H1 (cell line): ENCODE measurements at regions not wholly inside any gene's neighbourhood (a gene's known extent, or its start where the extent isn't known, plus 50 kb on each side); places are given as distances from the start of the nearest gene placed in this dataset.

Experiments
- CTCF ChIA-PET: fragments of 300-600 bp; sonication (Branson Sonifier 250); formaldehyde crosslinking; loops from one replicate; lab custom pipeline; 2021; ENCODE audit not compliant: partially characterized antibody; lab: Charles Lee
- POLR2A ChIA-PET: fragments of 300-600 bp; sonication (Branson Sonifier 250); formaldehyde crosslinking; loops from one replicate; lab custom pipeline; 2021; ENCODE audit warnings: inconsistent platforms; ENCODE audit not compliant: partially characterized antibody; lab: Charles Lee
- DNase-seq, 2 experiments: peaks; one replicate each; pipeline versions ENCODE4 v3.0.0 to v3.0.0-alpha.2; 2010 to 2022; ENCODE audit warnings: low spot score in 2 of 2, low read depth in 1 of 2, mixed read lengths in 1 of 2
- FAIRE-seq: peaks from 2 replicates; lab custom pipeline; 2011; peaks lifted over from hg19 to GRCh38; lab: Jason Lieb, UNC
- H2AFZ ChIP-seq: 2 replicates; pipeline ENCODE4 v1.8.1; 2012; ENCODE audit warnings: low read length, inconsistent platforms
- H2AK5ac ChIP-seq: 2 replicates; pipeline ENCODE4 v1.6.1; 2013; ENCODE audit warnings: low read depth, low read length
- H2BK120ac ChIP-seq: replicated peaks from 2 replicates; pipeline ENCODE3; 2013; ENCODE audit warnings: low read depth, low read length, inconsistent platforms
- H2BK12ac ChIP-seq: 2 replicates; pipeline ENCODE4 v1.6.1; 2013; ENCODE audit warnings: low read depth, low read length
- H2BK15ac ChIP-seq: 2 replicates; pipeline ENCODE4 v1.6.1; 2013; ENCODE audit warnings: low read length
- H2BK20ac ChIP-seq: 2 replicates; pipeline ENCODE4 v1.6.1; 2013; ENCODE audit warnings: low read length
- H2BK5ac ChIP-seq: 2 replicates; pipeline ENCODE4 v1.6.1; 2013; ENCODE audit warnings: low read depth, low read length
- H3K14ac ChIP-seq: 2 replicates; pipeline ENCODE4 v1.6.1; 2013; ENCODE audit warnings: inconsistent platforms; ENCODE audit not compliant: insufficient read length
- H3K18ac ChIP-seq: 2 replicates; pipeline ENCODE4 v1.6.1; 2013; ENCODE audit warnings: low read length; ENCODE audit errors: extremely low read depth
- H3K23ac ChIP-seq: 2 replicates; pipeline ENCODE4 v1.6.1; 2013; ENCODE audit warnings: inconsistent platforms; ENCODE audit not compliant: insufficient read length
- H3K23me2 ChIP-seq: 2 replicates; pipeline ENCODE4 v1.6.1; 2013; ENCODE audit warnings: low read depth, low read length
- H3K27ac ChIP-seq: 2 replicates; pipeline ENCODE4 v1.6.1; 2011; ENCODE audit warnings: low read depth, low read length, inconsistent platforms
- H3K27me3 ChIP-seq, 4 experiments: replicated peaks in 1 of 4; 1 replicate in 1 of 4; 2 replicates in 3 of 4; pipeline versions ENCODE4 v1.6.1 to v1.8.1; 2011 to 2013; ENCODE audit warnings: low read length in 3 of 4, mild to moderate bottlenecking in 3 of 4, inconsistent platforms in 2 of 4, mixed read lengths in 2 of 4, moderate library complexity in 1 of 4; ENCODE audit not compliant: control insufficient read depth in 3 of 4, insufficient read depth in 3 of 4; ENCODE audit errors: extremely low read depth in 1 of 4
- H3K36me3 ChIP-seq, 4 experiments: 2 replicates each; pipeline versions ENCODE4 v1.6.1 to v1.8.1; 2011 to 2013; ENCODE audit warnings: mild to moderate bottlenecking in 4 of 4, low read length in 3 of 4, moderate library complexity in 2 of 4, control low read depth in 1 of 4, inconsistent platforms in 1 of 4; ENCODE audit not compliant: insufficient read depth in 4 of 4, control insufficient read depth in 2 of 4
- H3K4ac ChIP-seq: replicated peaks from 2 replicates; pipeline ENCODE3; 2013; ENCODE audit warnings: low read length, low read depth, mixed read lengths, inconsistent platforms; ENCODE audit not compliant: insufficient read length
- H3K4me1 ChIP-seq, 4 experiments: replicated peaks in 1 of 4; 1 replicate in 1 of 4; 2 replicates in 3 of 4; pipeline versions ENCODE4 v1.6.1 to v1.8.1; 2011 to 2013; ENCODE audit warnings: low read length in 3 of 4, inconsistent platforms in 2 of 4, mixed read lengths in 1 of 4; ENCODE audit not compliant: insufficient read depth in 4 of 4, control insufficient read depth in 3 of 4
- H3K4me2 ChIP-seq, 2 experiments: 2 replicates each; pipeline versions ENCODE4 v1.6.1 to v1.8.1; 2011 to 2013; ENCODE audit warnings: low read depth in 2 of 2, low read length in 2 of 2, control low read depth in 1 of 2, inconsistent platforms in 1 of 2, mild to moderate bottlenecking in 1 of 2; ENCODE audit not compliant: insufficient read depth in 1 of 2
- H3K4me3 ChIP-seq, 4 experiments: fragments of 200-600, 300-600 bp in 1 of 4; sonication (generic), shearing (Covaris generic), sonication (Bioruptor Twin) in 1 of 4; 2 replicates each; pipeline versions ENCODE4 v1.5.1 to v1.8.1; 2011 to 2016; ENCODE audit warnings: low read length in 4 of 4, low read depth in 3 of 4, control low read depth in 2 of 4, inconsistent platforms in 2 of 4, mild to moderate bottlenecking in 2 of 4, mixed read lengths in 1 of 4, moderate library complexity in 1 of 4; ENCODE audit not compliant: insufficient read depth in 2 of 4; ENCODE audit errors: extremely low read depth in 1 of 4
- H3K56ac ChIP-seq: replicated peaks from 2 replicates; pipeline ENCODE3; 2013; ENCODE audit warnings: low read depth, mild to moderate bottlenecking, mixed read lengths, low read length, inconsistent platforms; ENCODE audit not compliant: insufficient read length
- H3K79me1 ChIP-seq: 2 replicates; pipeline ENCODE4 v1.6.1; 2013; ENCODE audit warnings: low read depth, low read length, control low read depth
- H3K79me2 ChIP-seq, 2 experiments: 2 replicates each; pipeline versions ENCODE4 v1.6.1 to v1.8.1; 2012 to 2013; ENCODE audit warnings: low read length in 2 of 2, mild to moderate bottlenecking in 2 of 2, inconsistent platforms in 1 of 2; ENCODE audit not compliant: insufficient read depth in 2 of 2, control insufficient read depth in 1 of 2
- H3K9ac ChIP-seq, 4 experiments: replicated peaks in 1 of 4; 1 replicate in 1 of 4; 2 replicates in 3 of 4; pipeline versions ENCODE4 v1.6.1 to v1.8.1; 2011 to 2013; ENCODE audit warnings: low read depth in 3 of 4, low read length in 3 of 4, control low read depth in 2 of 4, mild to moderate bottlenecking in 2 of 4, moderate library complexity in 2 of 4, inconsistent platforms in 1 of 4; ENCODE audit errors: extremely low read depth in 1 of 4
- H3K9me3 ChIP-seq, 2 experiments: 2 replicates each; pipeline versions ENCODE4 v1.6.1 to v1.8.1; 2012 to 2013; ENCODE audit warnings: mild to moderate bottlenecking in 2 of 2, moderate library complexity in 2 of 2, control low read depth in 1 of 2, inconsistent platforms in 1 of 2, low read depth in 1 of 2, low read length in 1 of 2, mixed read lengths in 1 of 2; ENCODE audit not compliant: insufficient read depth in 2 of 2
- H4K20me1 ChIP-seq, 2 experiments: replicated peaks in 1 of 2; 2 replicates each; pipeline versions ENCODE3 to v1.8.1; 2011 to 2013; ENCODE audit warnings: inconsistent platforms in 2 of 2, low read length in 2 of 2, mild to moderate bottlenecking in 1 of 2; ENCODE audit not compliant: insufficient read depth in 2 of 2, control insufficient read depth in 1 of 2
- H4K5ac ChIP-seq: 2 replicates; pipeline ENCODE4 v1.6.1; 2013; ENCODE audit warnings: low read length, low read depth, mixed read lengths, inconsistent platforms; ENCODE audit not compliant: insufficient read length
- H4K8ac ChIP-seq: 2 replicates; pipeline ENCODE4 v1.8.0; 2013; ENCODE audit warnings: mild to moderate bottlenecking, moderate library complexity, low read length, inconsistent platforms; ENCODE audit not compliant: insufficient read depth; ENCODE audit errors: extremely low read depth
- H4K91ac ChIP-seq: replicated peaks from 2 replicates; pipeline ENCODE3; 2013; ENCODE audit warnings: low read length, mixed read lengths, inconsistent platforms; ENCODE audit not compliant: insufficient read length
- ATF2 ChIP-seq: IDR thresholded peaks from 2 replicates; pipeline ENCODE4 v1.6.1; 2012; ENCODE audit warnings: low read length, inconsistent platforms
- BCL11A ChIP-seq, 2 experiments: IDR thresholded peaks; one replicate each; pipeline ENCODE4 v1.6.1; 2011; ENCODE audit warnings: low read depth in 2 of 2, low read length in 2 of 2, mild to moderate bottlenecking in 2 of 2
- GTF2F1 ChIP-seq: IDR thresholded peaks from 2 replicates; pipeline ENCODE4 v1.6.1; 2012; ENCODE audit warnings: low read depth, low read length, improper control_type of control experiment, borderline replicate concordance
- HDAC2 ChIP-seq, 2 experiments: fragments of 300-600 bp in 1 of 2; sonication (generic) in 1 of 2; IDR thresholded peaks; 2 replicates each; pipeline ENCODE4 v1.6.1; 2011 to 2012; ENCODE audit warnings: low read depth in 2 of 2, low read length in 2 of 2, mild to moderate bottlenecking in 2 of 2, moderate library complexity in 2 of 2, borderline replicate concordance in 1 of 2, inconsistent platforms in 1 of 2
- MAFK ChIP-seq: IDR thresholded peaks from 2 replicates; pipeline ENCODE4 v1.6.1; 2012; ENCODE audit warnings: low read depth, mild to moderate bottlenecking, improper control_type of control experiment, low read length
- TBP ChIP-seq: IDR thresholded peaks from 2 replicates; pipeline ENCODE4 v1.6.1; 2011; ENCODE audit warnings: low read depth, low read length, improper control_type of control experiment
- TF ChIP-seq, protein P1 (sequence below): IDR thresholded peaks from 2 replicates; pipeline ENCODE4 v1.6.1; 2011; ENCODE audit warnings: low read length, improper control_type of control experiment

- Histone ChIP-seq H2BK15ac (no peak overlapping the region), H3K79me1 (no peaks in the 10 kb centered on the region), H2BK5ac (no peak overlapping the region), H3K4me3 (no peak overlapping the region), H3K23ac (no peak overlapping the region), H3K27ac (no peak overlapping the region), H2BK20ac (no peak overlapping the region), H4K91ac (no peak overlapping the region), H2BK120ac (no peak overlapping the region), H3K56ac (no peak overlapping the region), H4K5ac (no peak overlapping the region), H2BK12ac (no peak overlapping the region), H3K9ac (no peak overlapping the region), H3K9me3 (peaks cover 3 to 4% of the 10 kb centered on the region in 2 experiments; a peak in 1 of 4 replicates), H3K18ac (no peak overlapping the region), H3K27me3 (no peaks in the 10 kb centered on the region), H2AK5ac (no peak overlapping the region), H3K4ac (no peak overlapping the region), H3K23me2 (no peaks in the 10 kb centered on the region), H3K4me2 (no peak overlapping the region), H3K36me3 (no peaks in the 10 kb centered on the region), H4K8ac (no peak overlapping the region), H3K4me1 (no peaks in the 10 kb centered on the region), H3K14ac (no peak overlapping the region), H3K79me2 (no peaks in the 10 kb centered on the region), H2AFZ (no peak overlapping the region), H4K20me1 (no peaks in the 10 kb centered on the region)
- DNase-seq (no peak), FAIRE-seq (no peak)
- ChIA-PET POLR2A (no interaction called here), CTCF (no interaction called here)
- no peak for TF ChIP-seq HDAC2 (IDR thresholded peaks at IDR 0.05; ENCODE audit: borderline replicate concordance in 1 of 2, low read depth in 2 of 2, low read length in 2 of 2)
- TF ChIP-seq TBP: no peak
- no peak for TF ChIP-seq GTF2F1
- TF ChIP-seq, protein P1, sequence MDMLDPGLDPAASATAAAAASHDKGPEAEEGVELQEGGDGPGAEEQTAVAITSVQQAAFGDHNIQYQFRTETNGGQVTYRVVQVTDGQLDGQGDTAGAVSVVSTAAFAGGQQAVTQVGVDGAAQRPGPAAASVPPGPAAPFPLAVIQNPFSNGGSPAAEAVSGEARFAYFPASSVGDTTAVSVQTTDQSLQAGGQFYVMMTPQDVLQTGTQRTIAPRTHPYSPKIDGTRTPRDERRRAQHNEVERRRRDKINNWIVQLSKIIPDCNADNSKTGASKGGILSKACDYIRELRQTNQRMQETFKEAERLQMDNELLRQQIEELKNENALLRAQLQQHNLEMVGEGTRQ: no peak
- no peak for TF ChIP-seq ATF2
- no peak for TF ChIP-seq BCL11A (IDR thresholded peaks at IDR 0.05; ENCODE audit: low read depth in 2 of 2, low read length in 2 of 2)
- TF ChIP-seq MAFK: no peak
Observed at GRCh38 chrX:35090801-35091200, 148.2 kb downstream of the FAM47B start.
